B cell (primary cell): ENCODE measurements at regions not wholly inside any gene's neighbourhood (a gene's known extent, or its start where the extent isn't known, plus 50 kb on each side); places are given as distances from the start of the nearest gene placed in this dataset.

Source experiments
- EZH2 ChIP-seq: IDR thresholded peaks from 2 replicates; pipeline ENCODE4 v1.6.1; 2012; ENCODE audit warnings: borderline replicate concordance, low read depth, mild to moderate bottlenecking, moderate library complexity, low read length; ENCODE audit not compliant: insufficient read depth, poor library complexity, severe bottlenecking
- TF ChIP-seq, protein P1 (sequence below): fragments of 200-600 bp; IDR thresholded peaks from one replicate; pipeline ENCODE4 v1.8.0; 2022; ENCODE audit warnings: antibody characterized with exemption, mild to moderate bottlenecking

DNA sequence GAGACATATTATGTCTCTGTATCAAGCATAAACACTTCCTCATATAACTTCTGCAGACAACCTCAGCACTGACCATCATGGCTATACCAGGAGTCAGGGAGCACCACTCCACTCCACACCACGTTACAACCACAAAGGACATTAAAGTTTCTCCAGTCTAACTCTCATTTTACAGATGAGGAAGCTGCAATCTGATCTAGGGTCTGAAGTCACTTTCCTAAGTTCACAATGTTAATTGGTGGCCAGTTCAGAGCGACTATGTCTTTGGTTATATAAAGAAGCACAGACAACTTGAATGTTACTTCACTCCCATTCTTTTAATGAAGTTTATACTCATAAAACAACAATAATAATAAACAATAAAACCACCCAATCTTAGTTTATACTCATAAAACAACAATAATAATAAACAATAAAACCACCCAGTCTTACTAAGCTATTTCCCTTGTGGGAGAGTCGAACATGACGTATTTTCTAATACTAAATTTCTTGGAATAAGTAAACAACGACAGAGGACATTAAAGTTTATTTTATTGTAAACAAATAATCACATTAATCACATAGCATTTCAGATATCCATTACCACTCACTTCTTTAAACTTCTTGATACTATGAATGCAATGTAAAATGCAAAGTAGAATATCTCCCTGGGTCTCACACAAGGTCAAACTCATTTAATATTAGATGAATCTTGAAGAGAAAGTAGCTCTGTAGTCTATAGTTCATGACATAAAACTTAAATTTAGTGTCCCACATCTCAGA is 72.4 kb upstream of the SSTR1 start:
- TF ChIP-seq, protein P1, sequence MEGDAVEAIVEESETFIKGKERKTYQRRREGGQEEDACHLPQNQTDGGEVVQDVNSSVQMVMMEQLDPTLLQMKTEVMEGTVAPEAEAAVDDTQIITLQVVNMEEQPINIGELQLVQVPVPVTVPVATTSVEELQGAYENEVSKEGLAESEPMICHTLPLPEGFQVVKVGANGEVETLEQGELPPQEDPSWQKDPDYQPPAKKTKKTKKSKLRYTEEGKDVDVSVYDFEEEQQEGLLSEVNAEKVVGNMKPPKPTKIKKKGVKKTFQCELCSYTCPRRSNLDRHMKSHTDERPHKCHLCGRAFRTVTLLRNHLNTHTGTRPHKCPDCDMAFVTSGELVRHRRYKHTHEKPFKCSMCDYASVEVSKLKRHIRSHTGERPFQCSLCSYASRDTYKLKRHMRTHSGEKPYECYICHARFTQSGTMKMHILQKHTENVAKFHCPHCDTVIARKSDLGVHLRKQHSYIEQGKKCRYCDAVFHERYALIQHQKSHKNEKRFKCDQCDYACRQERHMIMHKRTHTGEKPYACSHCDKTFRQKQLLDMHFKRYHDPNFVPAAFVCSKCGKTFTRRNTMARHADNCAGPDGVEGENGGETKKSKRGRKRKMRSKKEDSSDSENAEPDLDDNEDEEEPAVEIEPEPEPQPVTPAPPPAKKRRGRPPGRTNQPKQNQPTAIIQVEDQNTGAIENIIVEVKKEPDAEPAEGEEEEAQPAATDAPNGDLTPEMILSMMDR, result no peak
- TF ChIP-seq EZH2, result no peak
